ENCODE measurements at regions not wholly inside any gene's neighbourhood (a gene's known extent, or its start where the extent isn't known, plus 50 kb on each side); places are given as distances from the start of the nearest gene placed in this dataset.

DNA sequence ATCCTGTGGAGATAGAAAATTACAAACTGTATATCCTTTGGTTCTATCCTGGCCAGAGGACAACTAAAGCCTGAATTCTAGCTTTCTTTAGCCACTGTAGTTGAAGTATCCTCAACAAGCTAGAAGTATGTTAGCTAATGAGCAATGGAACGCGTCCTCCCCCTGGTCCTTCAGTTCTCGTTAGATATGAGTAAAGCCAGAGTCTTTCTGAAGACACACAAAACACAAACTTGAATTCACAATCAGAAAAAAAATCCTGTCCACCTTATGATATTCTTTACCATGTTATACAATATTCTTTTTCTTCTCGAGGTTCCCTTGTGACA lies 1527.0 kb upstream of the SLC10A2 start:
- Histone ChIP-seq H3K27ac (ENCODE audit: low read length) (no peak overlapping the region), H3K27me3 (ENCODE audit: control insufficient read depth, insufficient read depth, low read length) (no peaks in the 10 kb centered on the region), H3K9me3 (ENCODE audit: control insufficient read depth, insufficient read depth, low read length) (no peaks in the 10 kb centered on the region), H3K4me3 (ENCODE audit: low read length) (no peak overlapping the region), H3K4me1 (ENCODE audit: control insufficient read depth, insufficient read depth, low read length) (no peaks in the 10 kb centered on the region), H3K36me3 (ENCODE audit: control insufficient read depth, insufficient read depth, low read length) (no peaks in the 10 kb centered on the region)
- no CpG with 5 or more reads among the region's 4 CpGs for WGBS (ENCODE audit: insufficient coverage, insufficient read length)
- DNase-seq (ENCODE audit: low read depth, low spot score): no peak

DNA sequence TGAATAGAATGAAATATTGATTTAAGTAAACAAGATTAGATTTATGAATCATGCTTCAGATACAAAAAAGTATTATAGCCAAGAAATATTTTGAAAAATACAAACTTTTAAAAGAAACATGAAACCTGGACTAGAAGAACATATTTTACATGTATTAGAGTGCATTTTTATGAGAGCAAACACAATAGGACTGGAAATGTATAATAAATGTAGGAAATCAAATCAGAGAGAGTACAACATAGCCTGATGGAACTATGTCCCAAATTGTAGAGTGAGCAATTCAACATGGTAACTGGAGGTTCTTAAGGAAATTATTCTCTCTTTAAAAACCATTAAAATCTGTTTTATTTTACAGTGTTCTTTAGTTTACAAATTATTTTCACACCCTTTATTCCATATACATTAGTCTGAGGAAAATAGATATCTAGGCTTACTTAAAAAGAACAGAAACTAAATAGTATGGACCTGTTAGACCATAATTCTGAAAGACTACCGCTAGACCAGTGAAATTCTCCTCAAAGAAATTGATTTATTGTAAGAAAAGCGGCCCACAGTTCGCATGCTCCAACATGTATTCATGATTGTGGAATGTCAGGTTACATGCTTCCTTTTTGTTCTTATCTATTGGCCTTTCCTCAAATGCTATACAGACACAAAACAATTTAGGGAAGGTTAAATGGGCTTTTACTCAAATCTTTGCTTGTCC lies 1526.5 kb upstream of the SLC10A2 start:
- H3K36me3 ChIP-seq (ENCODE audit: control insufficient read depth, insufficient read depth, low read length): no peaks in the 10 kb centered on the region
- no peaks in the 10 kb centered on the region for H3K27me3 ChIP-seq (ENCODE audit: control insufficient read depth, insufficient read depth, low read length)
- DNase-seq (ENCODE audit: low read depth, low spot score): no peak
- WGBS (ENCODE audit: insufficient coverage, insufficient read length): no CpG with 5 or more reads among the region's 3 CpGs
- no peaks in the 10 kb centered on the region for H3K4me1 ChIP-seq (ENCODE audit: control insufficient read depth, insufficient read depth, low read length)
- no peak overlapping the region for H3K27ac ChIP-seq (ENCODE audit: low read length)
- H3K9me3 ChIP-seq (ENCODE audit: control insufficient read depth, insufficient read depth, low read length): no peaks in the 10 kb centered on the region
- no peak overlapping the region for H3K4me3 ChIP-seq (ENCODE audit: low read length)

- Histone ChIP-seq H3K27me3 (ENCODE audit: control insufficient read depth, insufficient read depth, low read length) (no peaks in the 10 kb centered on the region), H3K36me3 (ENCODE audit: control insufficient read depth, insufficient read depth, low read length) (no peaks in the 10 kb centered on the region), H3K4me1 (ENCODE audit: control insufficient read depth, insufficient read depth, low read length) (no peaks in the 10 kb centered on the region), H3K9me3 (ENCODE audit: control insufficient read depth, insufficient read depth, low read length) (no peaks in the 10 kb centered on the region), H3K27ac (ENCODE audit: low read length) (no peak overlapping the region), H3K4me3 (ENCODE audit: low read length) (no peak overlapping the region)
- no peak for DNase-seq (ENCODE audit: low read depth, low spot score)
Observed at GRCh38 chr13:104592127-104592526, 1525.9 kb upstream of the SLC10A2 start.

DNA sequence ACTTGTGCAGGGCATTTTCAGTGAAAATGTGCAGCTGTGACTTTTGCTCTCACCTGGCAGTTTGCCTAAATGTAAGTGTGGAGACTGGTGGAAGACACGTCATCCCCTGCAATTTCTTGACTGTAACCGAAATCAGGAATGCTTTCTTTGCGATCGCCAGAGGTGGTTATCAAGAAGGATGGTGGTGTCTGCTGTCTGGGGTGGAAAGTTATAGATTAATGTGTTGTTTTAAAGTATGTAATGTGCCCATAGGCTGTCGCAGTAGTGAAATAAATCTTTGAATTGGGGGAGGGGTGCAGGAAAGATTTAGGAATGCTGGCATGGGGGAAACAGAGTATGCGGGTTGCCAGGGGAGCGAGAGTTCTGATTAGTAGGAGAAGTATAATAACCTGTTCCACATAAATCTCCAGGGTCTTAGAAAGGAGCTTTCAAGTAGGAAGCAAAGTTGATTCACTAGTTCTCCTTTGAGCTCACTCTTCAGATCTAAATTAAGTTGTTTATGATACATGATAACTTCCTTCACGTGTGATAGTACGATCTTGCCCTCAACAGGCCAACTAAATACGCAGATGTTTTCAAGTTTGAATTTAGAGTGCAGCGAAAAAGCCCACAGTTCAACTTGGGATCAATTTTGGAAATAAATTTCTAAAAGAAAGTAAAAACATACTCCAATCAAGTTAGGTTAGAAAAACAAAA lies 1520.0 kb upstream of the SLC10A2 start:
- Histone ChIP-seq H3K4me1 (ENCODE audit: control insufficient read depth, insufficient read depth, low read length) (no peaks in the 10 kb centered on the region), H3K4me3 (ENCODE audit: low read length) (no peak overlapping the region), H3K9me3 (ENCODE audit: control insufficient read depth, insufficient read depth, low read length) (no peaks in the 10 kb centered on the region), H3K36me3 (ENCODE audit: control insufficient read depth, insufficient read depth, low read length) (no peaks in the 10 kb centered on the region), H3K27me3 (ENCODE audit: control insufficient read depth, insufficient read depth, low read length) (no peaks in the 10 kb centered on the region), H3K27ac (ENCODE audit: low read length) (no peak overlapping the region)
- no CpG with 5 or more reads among the region's 11 CpGs for WGBS (ENCODE audit: insufficient coverage, insufficient read length)
- no peak for DNase-seq (ENCODE audit: low read depth, low spot score)

DNA sequence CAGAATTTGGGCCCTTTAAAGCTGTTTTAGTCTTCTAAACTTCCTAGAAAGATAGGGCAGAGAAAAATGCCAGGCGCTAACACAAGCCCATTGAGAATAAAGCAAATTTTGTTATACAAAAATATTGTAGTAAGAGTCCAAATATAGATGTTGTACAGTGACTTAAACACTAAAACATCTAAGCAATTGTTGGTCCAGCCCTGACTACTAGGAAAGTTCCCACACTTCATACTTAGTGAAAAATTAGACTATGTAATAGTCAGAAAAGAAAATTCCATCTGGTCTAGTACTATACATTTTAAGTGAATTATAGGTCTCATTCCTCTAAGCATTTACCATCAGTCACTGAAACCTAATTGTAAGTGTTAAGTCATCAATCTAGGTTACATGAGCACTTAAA lies 1518.3 kb upstream of the SLC10A2 start:
- Histone ChIP-seq H3K4me3 (ENCODE audit: low read length) (no peak overlapping the region), H3K4me1 (ENCODE audit: control insufficient read depth, insufficient read depth, low read length) (no peaks in the 10 kb centered on the region), H3K9me3 (ENCODE audit: control insufficient read depth, insufficient read depth, low read length) (no peaks in the 10 kb centered on the region), H3K27ac (ENCODE audit: low read length) (no peak overlapping the region), H3K27me3 (ENCODE audit: control insufficient read depth, insufficient read depth, low read length) (no peaks in the 10 kb centered on the region), H3K36me3 (ENCODE audit: control insufficient read depth, insufficient read depth, low read length) (no peaks in the 10 kb centered on the region)
- no peak for DNase-seq (ENCODE audit: low read depth, low spot score)
- WGBS (ENCODE audit: insufficient coverage, insufficient read length): no CpG with 5 or more reads among the region's 1 CpG

- Histone ChIP-seq H3K27me3 (ENCODE audit: control insufficient read depth, insufficient read depth, low read length) (no peaks in the 10 kb centered on the region), H3K36me3 (ENCODE audit: control insufficient read depth, insufficient read depth, low read length) (no peaks in the 10 kb centered on the region), H3K4me1 (ENCODE audit: control insufficient read depth, insufficient read depth, low read length) (no peaks in the 10 kb centered on the region), H3K4me3 (ENCODE audit: low read length) (no peak overlapping the region), H3K9me3 (ENCODE audit: control insufficient read depth, insufficient read depth, low read length) (no peaks in the 10 kb centered on the region), H3K27ac (ENCODE audit: low read length) (no peak overlapping the region)
- no peak for DNase-seq (ENCODE audit: low read depth, low spot score)
- no CpG with 5 or more reads among the region's 2 CpGs for WGBS (ENCODE audit: insufficient coverage, insufficient read length)
Observed at GRCh38 chr13:104580931-104581330, 1514.7 kb upstream of the SLC10A2 start.

- no peak overlapping the region for H3K4me3 ChIP-seq (ENCODE audit: low read length)
- no CpG with 5 or more reads among the region's 4 CpGs for WGBS (ENCODE audit: insufficient coverage, insufficient read length)
- no peaks in the 10 kb centered on the region for H3K9me3 ChIP-seq (ENCODE audit: control insufficient read depth, insufficient read depth, low read length)
- no peaks in the 10 kb centered on the region for H3K27me3 ChIP-seq (ENCODE audit: control insufficient read depth, insufficient read depth, low read length)
- H3K27ac ChIP-seq (ENCODE audit: low read length): no peak overlapping the region
- no peaks in the 10 kb centered on the region for H3K4me1 ChIP-seq (ENCODE audit: control insufficient read depth, insufficient read depth, low read length)
- no peaks in the 10 kb centered on the region for H3K36me3 ChIP-seq (ENCODE audit: control insufficient read depth, insufficient read depth, low read length)
- DNase-seq (ENCODE audit: low read depth, low spot score): no peak
Observed at GRCh38 chr13:104577071-104577815, 1511.0 kb upstream of the SLC10A2 start.

DNA sequence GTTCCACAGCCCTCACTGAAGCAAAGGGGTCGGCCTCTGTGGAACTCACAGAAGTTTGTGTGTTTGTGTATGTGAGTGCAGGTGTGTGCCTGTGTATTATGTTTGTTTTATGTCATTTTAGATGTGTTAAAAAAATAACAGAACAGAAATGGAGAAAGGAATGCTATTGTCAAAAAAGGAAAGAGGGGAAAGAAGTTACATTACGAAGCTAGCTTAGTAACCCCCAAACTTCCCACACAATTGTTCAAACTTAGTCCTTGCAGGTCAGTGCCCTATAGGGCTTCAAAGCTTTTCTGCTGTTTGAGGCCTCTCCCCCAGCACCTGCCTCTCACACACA lies 1505.6 kb upstream of the SLC10A2 start:
- Histone ChIP-seq H3K27ac (ENCODE audit: low read length) (no peak overlapping the region), H3K9me3 (ENCODE audit: control insufficient read depth, insufficient read depth, low read length) (no peaks in the 10 kb centered on the region), H3K27me3 (ENCODE audit: control insufficient read depth, insufficient read depth, low read length) (no peaks in the 10 kb centered on the region), H3K36me3 (ENCODE audit: control insufficient read depth, insufficient read depth, low read length) (no peaks in the 10 kb centered on the region), H3K4me1 (ENCODE audit: control insufficient read depth, insufficient read depth, low read length) (peaks cover 2% of the 10 kb centered on the region; the same call in 1 of the 2 replicates), H3K4me3 (ENCODE audit: low read length) (no peak overlapping the region)
- no peak for DNase-seq (ENCODE audit: low read depth, low spot score)
- no CpG with 5 or more reads among the region's 2 CpGs for WGBS (ENCODE audit: insufficient coverage, insufficient read length)

DNA sequence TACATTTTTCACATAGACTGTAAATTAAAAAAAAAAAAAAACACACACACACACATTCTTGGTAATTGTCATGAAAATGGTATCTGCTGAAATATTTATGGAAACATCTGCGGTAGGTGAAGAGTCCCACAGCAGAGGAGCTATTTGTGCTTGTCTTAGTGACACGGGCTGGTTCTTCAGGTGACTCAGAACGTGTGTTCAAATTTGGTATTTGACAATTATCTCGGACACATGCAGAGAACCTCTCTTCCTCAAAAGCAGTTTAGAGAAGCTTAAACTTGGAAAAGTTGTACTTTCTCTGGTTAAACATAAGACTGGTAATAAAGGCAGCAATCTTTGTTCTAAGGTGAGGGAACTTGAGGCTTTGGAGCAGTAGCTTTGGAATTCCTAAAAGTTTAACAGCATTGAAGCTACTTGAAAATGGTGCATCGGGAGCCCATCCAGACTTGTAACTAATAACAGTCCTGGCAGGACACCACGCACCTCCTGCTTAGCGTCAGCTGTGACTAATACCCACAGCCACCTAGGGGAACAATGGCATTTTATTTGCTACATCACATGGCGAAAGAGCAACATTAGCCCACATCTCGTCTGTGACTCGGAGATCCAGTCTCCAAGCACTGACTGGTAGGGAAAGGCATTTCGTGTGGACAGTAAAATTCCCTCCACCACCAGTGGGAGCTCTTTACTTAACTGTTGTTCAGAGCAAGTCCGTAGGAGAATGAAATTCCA lies 1505.1 kb upstream of the SLC10A2 start:
- Histone ChIP-seq H3K9me3 (ENCODE audit: control insufficient read depth, insufficient read depth, low read length) (no peaks in the 10 kb centered on the region), H3K27ac (ENCODE audit: low read length) (no peak overlapping the region), H3K27me3 (ENCODE audit: control insufficient read depth, insufficient read depth, low read length) (no peaks in the 10 kb centered on the region), H3K4me1 (ENCODE audit: control insufficient read depth, insufficient read depth, low read length) (peaks cover 2% of the 10 kb centered on the region; the same call in 1 of the 2 replicates), H3K36me3 (ENCODE audit: control insufficient read depth, insufficient read depth, low read length) (no peaks in the 10 kb centered on the region), H3K4me3 (ENCODE audit: low read length) (no peak overlapping the region)
- WGBS (ENCODE audit: insufficient coverage, insufficient read length): no CpG with 5 or more reads among the region's 12 CpGs
- peak; percentile 71 for DNase-seq (ENCODE audit: low read depth, low spot score)

- Histone ChIP-seq H3K4me3 (ENCODE audit: low read length) (no peak overlapping the region), H3K27ac (ENCODE audit: low read length) (no peak overlapping the region), H3K9me3 (ENCODE audit: control insufficient read depth, insufficient read depth, low read length) (no peaks in the 10 kb centered on the region), H3K4me1 (ENCODE audit: control insufficient read depth, insufficient read depth, low read length) (peaks cover 2% of the 10 kb centered on the region; the same call in 1 of the 2 replicates), H3K27me3 (ENCODE audit: control insufficient read depth, insufficient read depth, low read length) (no peaks in the 10 kb centered on the region), H3K36me3 (ENCODE audit: control insufficient read depth, insufficient read depth, low read length) (no peaks in the 10 kb centered on the region)
- no CpG with 5 or more reads among the region's 5 CpGs for WGBS (ENCODE audit: insufficient coverage, insufficient read length)
- no peak for DNase-seq (ENCODE audit: low read depth, low spot score)
Observed at GRCh38 chr13:104567114-104567513, 1500.9 kb upstream of the SLC10A2 start.

All from iPS DF 6.9 (cell line).